OCI-LY7 (cell line): ENCODE measurements at regions not wholly inside any gene's neighbourhood (a gene's known extent, or its start where the extent isn't known, plus 50 kb on each side); places are given as distances from the start of the nearest gene placed in this dataset.
A peak's percentile ranks its signal among the peaks of the same experiment; 100 is the strongest.

ENCODE experiments used
- EZH2phosphoT487 ChIP-seq: fragments of 200-600 bp; sonication (generic); IDR thresholded peaks from 2 replicates; pipeline ENCODE4 v1.6.1; 2018; ENCODE audit warnings: low read depth, borderline replicate concordance, mild to moderate bottlenecking, mixed run types, antibody characterized with exemption, low read length, moderate library complexity, mixed read lengths
- TF ChIP-seq, protein P1 (sequence below): fragments of 200-600 bp; sonication (generic); conservative IDR thresholded peaks from 2 replicates; pipeline ENCODE4 v1.5.1; 2014; ENCODE audit warnings: mild to moderate bottlenecking, antibody characterized with exemption, low read length, moderate library complexity, mixed read lengths

DNA sequence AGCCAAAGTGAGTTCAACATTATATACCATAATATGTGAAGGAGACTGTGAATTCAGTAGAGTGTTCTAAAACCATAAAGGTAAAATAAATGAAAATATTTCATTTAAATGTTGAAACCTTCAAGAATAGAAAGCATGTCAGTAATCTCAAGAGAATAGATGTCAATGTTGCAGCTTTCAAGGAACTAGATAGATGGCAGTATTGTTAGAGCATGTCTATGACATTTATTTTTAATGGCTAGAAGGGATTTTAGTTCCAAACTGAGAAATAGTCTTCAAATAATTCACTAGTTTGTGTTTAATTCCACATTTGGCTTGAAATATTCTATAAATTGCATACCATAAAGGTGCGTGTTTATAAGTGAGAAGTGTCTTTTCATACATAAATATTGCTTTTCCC lies 326.5 kb downstream of the FLRT2 start:
- TF ChIP-seq, protein P1, sequence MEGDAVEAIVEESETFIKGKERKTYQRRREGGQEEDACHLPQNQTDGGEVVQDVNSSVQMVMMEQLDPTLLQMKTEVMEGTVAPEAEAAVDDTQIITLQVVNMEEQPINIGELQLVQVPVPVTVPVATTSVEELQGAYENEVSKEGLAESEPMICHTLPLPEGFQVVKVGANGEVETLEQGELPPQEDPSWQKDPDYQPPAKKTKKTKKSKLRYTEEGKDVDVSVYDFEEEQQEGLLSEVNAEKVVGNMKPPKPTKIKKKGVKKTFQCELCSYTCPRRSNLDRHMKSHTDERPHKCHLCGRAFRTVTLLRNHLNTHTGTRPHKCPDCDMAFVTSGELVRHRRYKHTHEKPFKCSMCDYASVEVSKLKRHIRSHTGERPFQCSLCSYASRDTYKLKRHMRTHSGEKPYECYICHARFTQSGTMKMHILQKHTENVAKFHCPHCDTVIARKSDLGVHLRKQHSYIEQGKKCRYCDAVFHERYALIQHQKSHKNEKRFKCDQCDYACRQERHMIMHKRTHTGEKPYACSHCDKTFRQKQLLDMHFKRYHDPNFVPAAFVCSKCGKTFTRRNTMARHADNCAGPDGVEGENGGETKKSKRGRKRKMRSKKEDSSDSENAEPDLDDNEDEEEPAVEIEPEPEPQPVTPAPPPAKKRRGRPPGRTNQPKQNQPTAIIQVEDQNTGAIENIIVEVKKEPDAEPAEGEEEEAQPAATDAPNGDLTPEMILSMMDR = peak; percentile 57
- no peak for TF ChIP-seq EZH2phosphoT487
